NCI-H146 treated with DMSO at 0.1 percent for 48 hours (cell line): ENCODE measurements at regions not wholly inside any gene's neighbourhood (a gene's known extent, or its start where the extent isn't known, plus 50 kb on each side); places are given as distances from the start of the nearest gene placed in this dataset.

Source experiments
- DNase-seq: peaks from one replicate; lab custom pipeline; 2025; ENCODE audit not compliant: unreplicated experiment; lab: John Stamatoyannopoulos, UW

- no peak for DNase-seq
Measured at GRCh38 chr2:489084-489483, 188.1 kb downstream of the TMEM18 start.

- DNase-seq, result no peak
Measured at GRCh38 chr2:487186-488079, 189.8 kb downstream of the TMEM18 start.

- no peak for DNase-seq
Measured at GRCh38 chr2:486371-486770, 190.8 kb downstream of the TMEM18 start.

- DNase-seq, result no peak
Measured at GRCh38 chr2:481388-481787, 193.5 kb upstream of the ALKAL2 start.

- DNase-seq, result no peak
Measured at GRCh38 chr2:479490-480176, 191.7 kb upstream of the ALKAL2 start.

GRCh38 chr2:479031-479430, 191.1 kb upstream of the ALKAL2 start:
- DNase-seq, result no peak

GRCh38 chr2:471560-471959, 183.7 kb upstream of the ALKAL2 start:
- no peak for DNase-seq

GRCh38 chr2:469514-469913, 181.6 kb upstream of the ALKAL2 start:
- no peak for DNase-seq

GRCh38 chr2:468648-469336, 180.9 kb upstream of the ALKAL2 start:
- DNase-seq, result no peak

GRCh38 chr2:467892-468647, 180.2 kb upstream of the ALKAL2 start:
- DNase-seq, result no peak

GRCh38 chr2:467543-467891, 179.6 kb upstream of the ALKAL2 start:
- no peak for DNase-seq

- DNase-seq, result no peak
Measured at GRCh38 chr2:467101-467500, 179.2 kb upstream of the ALKAL2 start.

GRCh38 chr2:464562-465309, 176.8 kb upstream of the ALKAL2 start:
- DNase-seq, result no peak

- no peak for DNase-seq
Measured at GRCh38 chr2:460861-461260, 173.0 kb upstream of the ALKAL2 start.

GRCh38 chr2:459931-460330, 172.0 kb upstream of the ALKAL2 start:
- DNase-seq, result no peak

GRCh38 chr2:458425-458815, 170.5 kb upstream of the ALKAL2 start:
- DNase-seq, result no peak

- DNase-seq, result no peak
Measured at GRCh38 chr2:457792-458424, 170.0 kb upstream of the ALKAL2 start.

GRCh38 chr2:457262-457661, 169.4 kb upstream of the ALKAL2 start:
- no peak for DNase-seq

- no peak for DNase-seq
Measured at GRCh38 chr2:455913-456312, 168.0 kb upstream of the ALKAL2 start.
